ENCODE measurements at regions not wholly inside any gene's neighbourhood (a gene's known extent, or its start where the extent isn't known, plus 50 kb on each side); places are given as distances from the start of the nearest gene placed in this dataset.
A peak's percentile ranks its signal among the peaks of the same experiment; 100 is the strongest.

- no peaks in the 10 kb centered on the region for H3K27me3 ChIP-seq (replicated peaks; ENCODE audit: insufficient read depth)
- H3K27ac ChIP-seq = peak overlapping the region; percentile 53 to 64
- no peak for TF ChIP-seq CTCF (IDR thresholded peaks at IDR 0.05)
- ATAC-seq (ENCODE audit: insufficient number of reproducible peaks, low FRiP score, low read depth) = no peak
- DNase-seq (ENCODE audit: low spot score) = no peak
- H3K36me3 ChIP-seq = no peaks in the 10 kb centered on the region
- peak overlapping the region; percentile 10 for H3K4me3 ChIP-seq
- H3K9me3 ChIP-seq = no peaks in the 10 kb centered on the region
- peaks cover 6 to 26% of the 10 kb centered on the region in 2 donors for H3K4me1 ChIP-seq (ENCODE audit: control insufficient read depth in 1 of 2, low read depth in 2 of 2)
Observed at GRCh38 chr10:78299851-78300468, 266.3 kb downstream of the RPS24 start.

GRCh38 chr10:78300526-78300925 lies 266.9 kb downstream of the RPS24 start:
- DNase-seq (ENCODE audit: low spot score) = no peak

GRCh38 chr10:78301481-78301880 lies 267.8 kb downstream of the RPS24 start:
- no peak overlapping the region for H3K27ac ChIP-seq
- H3K4me1 ChIP-seq (ENCODE audit: control insufficient read depth in 1 of 2, low read depth in 2 of 2) = peaks cover 6 to 24% of the 10 kb centered on the region in 2 donors
- H3K36me3 ChIP-seq = no peaks in the 10 kb centered on the region
- no peak for TF ChIP-seq CTCF (IDR thresholded peaks at IDR 0.05)
- DNase-seq (ENCODE audit: low spot score) = no peak
- no peaks in the 10 kb centered on the region for H3K27me3 ChIP-seq (replicated peaks; ENCODE audit: insufficient read depth)
- no peak for ATAC-seq (ENCODE audit: insufficient number of reproducible peaks, low FRiP score, low read depth)
- H3K9me3 ChIP-seq = no peaks in the 10 kb centered on the region
- no peak overlapping the region for H3K4me3 ChIP-seq

More at GRCh38 chr10:78300526-78300925, 266.9 kb downstream of the RPS24 start:
- ATAC-seq (ENCODE audit: insufficient number of reproducible peaks, low FRiP score, low read depth) = no peak
- peak overlapping the region; percentile 53 to 64 for H3K27ac ChIP-seq
- no peaks in the 10 kb centered on the region for H3K36me3 ChIP-seq
- no peak for TF ChIP-seq CTCF (IDR thresholded peaks at IDR 0.05)
- no peak overlapping the region for H3K4me3 ChIP-seq
- no peaks in the 10 kb centered on the region for H3K27me3 ChIP-seq (replicated peaks; ENCODE audit: insufficient read depth)
- peaks cover 6 to 24% of the 10 kb centered on the region in 2 donors for H3K4me1 ChIP-seq (ENCODE audit: control insufficient read depth in 1 of 2, low read depth in 2 of 2)
- H3K9me3 ChIP-seq = no peaks in the 10 kb centered on the region

DNA sequence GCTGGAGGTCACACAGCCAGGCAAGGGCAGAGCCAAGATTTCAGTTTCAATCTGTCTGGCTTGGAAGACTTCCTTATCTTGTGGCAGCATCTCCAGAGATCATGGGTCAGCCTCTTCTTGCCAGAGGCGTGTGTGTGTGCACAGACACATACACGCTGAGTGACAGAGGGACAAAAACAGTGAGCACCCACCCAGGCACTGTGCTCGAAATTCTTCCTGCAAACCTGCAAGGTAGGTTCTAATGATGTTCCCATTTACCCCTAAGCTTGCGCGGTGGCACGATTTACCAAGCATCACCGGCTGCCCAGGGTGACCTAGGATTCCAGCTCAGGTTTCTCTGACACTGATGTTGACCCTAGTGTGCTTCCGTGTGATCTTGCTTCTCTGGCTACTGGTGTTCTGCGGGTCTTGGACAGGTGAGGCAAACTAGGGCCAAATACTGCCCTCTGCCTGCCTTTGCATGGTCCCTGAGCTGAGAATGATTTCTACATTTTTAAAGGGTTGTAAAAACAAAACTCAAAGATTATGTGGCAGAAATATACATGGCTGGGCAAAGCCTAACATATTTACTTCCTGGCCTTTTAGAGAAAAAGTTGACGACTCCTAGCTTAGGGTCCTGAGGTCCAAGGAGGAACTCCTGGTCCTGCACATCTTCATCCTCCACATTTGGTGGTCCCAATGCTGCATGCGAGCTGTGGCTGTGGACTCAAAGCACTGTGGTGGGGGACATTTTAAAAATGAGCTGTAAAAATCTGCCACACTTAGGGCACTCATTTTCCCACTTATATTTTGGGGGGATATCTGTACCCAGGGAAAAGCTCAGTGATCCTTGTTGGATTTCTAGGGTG lies 268.5 kb downstream of the RPS24 start:
- no peak for TF ChIP-seq CTCF (IDR thresholded peaks at IDR 0.05)
- no peak for ATAC-seq (ENCODE audit: insufficient number of reproducible peaks, low FRiP score, low read depth)
- peak overlapping the region; percentile 78 for H3K4me3 ChIP-seq
- no peak for DNase-seq (ENCODE audit: low spot score)
- H3K27me3 ChIP-seq (replicated peaks; ENCODE audit: insufficient read depth) = no peaks in the 10 kb centered on the region
- no peaks in the 10 kb centered on the region for H3K36me3 ChIP-seq
- H3K27ac ChIP-seq = peak overlapping the region; percentile 57 to 73
- H3K9me3 ChIP-seq = no peaks in the 10 kb centered on the region
- peaks cover 6 to 24% of the 10 kb centered on the region in 2 donors for H3K4me1 ChIP-seq (ENCODE audit: control insufficient read depth in 1 of 2, low read depth in 2 of 2)

DNA sequence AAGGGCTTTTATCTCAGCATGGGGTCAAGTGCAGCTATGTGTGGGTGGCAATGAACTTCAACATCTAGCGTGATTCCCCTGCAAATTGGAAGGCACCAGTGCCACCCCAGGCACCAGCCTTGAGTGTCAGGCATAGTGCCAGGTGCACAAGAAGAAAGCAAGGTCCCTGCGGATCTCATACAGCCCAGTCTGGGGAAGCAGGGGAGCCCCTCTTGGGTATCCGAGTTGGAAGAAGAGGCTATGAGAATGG lies 269.0 kb downstream of the RPS24 start:
- Histone ChIP-seq H3K9me3 (no peaks in the 10 kb centered on the region), H3K4me3 (peak overlapping the region; percentile 78), H3K4me1 (ENCODE audit: control insufficient read depth in 1 of 2, low read depth in 2 of 2) (peaks cover 6 to 24% of the 10 kb centered on the region in 2 donors), H3K27ac (peak overlapping the region; percentile 57 to 73), H3K27me3 (replicated peaks; ENCODE audit: insufficient read depth) (no peaks in the 10 kb centered on the region), H3K36me3 (no peaks in the 10 kb centered on the region)
- no peak for DNase-seq (ENCODE audit: low spot score)
- no peak for TF ChIP-seq CTCF (IDR thresholded peaks at IDR 0.05)
- no peak for ATAC-seq (ENCODE audit: insufficient number of reproducible peaks, low FRiP score, low read depth)

Measured in thoracic aorta (tissue), 2 donors.